ENCODE measurements at regions not wholly inside any gene's neighbourhood (a gene's known extent, or its start where the extent isn't known, plus 50 kb on each side); places are given as distances from the start of the nearest gene placed in this dataset.

- Mint-ChIP-seq H3K27me3 (ENCODE audit: unreplicated experiment) (no peaks in the 10 kb centered on the region), H3K36me3 (ENCODE audit: insufficient read depth, unreplicated experiment) (no peaks in the 10 kb centered on the region), H3K4me3 (ENCODE audit: low read depth, unreplicated experiment) (no peak overlapping the region), H3K9me3 (ENCODE audit: low read depth, unreplicated experiment) (no peaks in the 10 kb centered on the region), H3K4me1 (ENCODE audit: low read depth, unreplicated experiment) (no peaks in the 10 kb centered on the region), H3K27ac (ENCODE audit: unreplicated experiment) (no peak overlapping the region)
- TF ChIP-seq, protein P1, sequence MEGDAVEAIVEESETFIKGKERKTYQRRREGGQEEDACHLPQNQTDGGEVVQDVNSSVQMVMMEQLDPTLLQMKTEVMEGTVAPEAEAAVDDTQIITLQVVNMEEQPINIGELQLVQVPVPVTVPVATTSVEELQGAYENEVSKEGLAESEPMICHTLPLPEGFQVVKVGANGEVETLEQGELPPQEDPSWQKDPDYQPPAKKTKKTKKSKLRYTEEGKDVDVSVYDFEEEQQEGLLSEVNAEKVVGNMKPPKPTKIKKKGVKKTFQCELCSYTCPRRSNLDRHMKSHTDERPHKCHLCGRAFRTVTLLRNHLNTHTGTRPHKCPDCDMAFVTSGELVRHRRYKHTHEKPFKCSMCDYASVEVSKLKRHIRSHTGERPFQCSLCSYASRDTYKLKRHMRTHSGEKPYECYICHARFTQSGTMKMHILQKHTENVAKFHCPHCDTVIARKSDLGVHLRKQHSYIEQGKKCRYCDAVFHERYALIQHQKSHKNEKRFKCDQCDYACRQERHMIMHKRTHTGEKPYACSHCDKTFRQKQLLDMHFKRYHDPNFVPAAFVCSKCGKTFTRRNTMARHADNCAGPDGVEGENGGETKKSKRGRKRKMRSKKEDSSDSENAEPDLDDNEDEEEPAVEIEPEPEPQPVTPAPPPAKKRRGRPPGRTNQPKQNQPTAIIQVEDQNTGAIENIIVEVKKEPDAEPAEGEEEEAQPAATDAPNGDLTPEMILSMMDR (IDR thresholded peaks at IDR 0.05; ENCODE audit: unreplicated experiment) = no peak
- no peak for DNase-seq
- CTCF ChIA-PET = no interaction called here
- intact Hi-C loops (cut with micrococcal nuclease; ENCODE audit: unreplicated experiment) = no loop called here
- no TSS peak for BruUV-seq (replicated peaks)
These were observed 182.0 kb upstream of the KLF4 start for GRCh38 chr9:107671588-107671987.

- CTCF ChIA-PET = interaction anchor here (0.7 kb wide), 1 partner anchor 114 kb away, joined by 4 read pairs; no protein-coding TSS in a partner anchor
- no peak for DNase-seq
- Mint-ChIP-seq H3K9me3 (ENCODE audit: low read depth, unreplicated experiment) (no peaks in the 10 kb centered on the region), H3K4me3 (ENCODE audit: low read depth, unreplicated experiment) (no peak overlapping the region), H3K4me1 (ENCODE audit: low read depth, unreplicated experiment) (no peaks in the 10 kb centered on the region), H3K27me3 (ENCODE audit: unreplicated experiment) (no peaks in the 10 kb centered on the region), H3K27ac (ENCODE audit: unreplicated experiment) (no peak overlapping the region), H3K36me3 (ENCODE audit: insufficient read depth, unreplicated experiment) (no peaks in the 10 kb centered on the region)
- no TSS peak for BruUV-seq (replicated peaks)
- intact Hi-C loops (cut with micrococcal nuclease; ENCODE audit: unreplicated experiment) = no loop called here
- TF ChIP-seq, protein P1 (IDR thresholded peaks at IDR 0.05; ENCODE audit: unreplicated experiment) = no peak
These were observed 179.9 kb upstream of the KLF4 start for GRCh38 chr9:107669422-107669821.

DNA sequence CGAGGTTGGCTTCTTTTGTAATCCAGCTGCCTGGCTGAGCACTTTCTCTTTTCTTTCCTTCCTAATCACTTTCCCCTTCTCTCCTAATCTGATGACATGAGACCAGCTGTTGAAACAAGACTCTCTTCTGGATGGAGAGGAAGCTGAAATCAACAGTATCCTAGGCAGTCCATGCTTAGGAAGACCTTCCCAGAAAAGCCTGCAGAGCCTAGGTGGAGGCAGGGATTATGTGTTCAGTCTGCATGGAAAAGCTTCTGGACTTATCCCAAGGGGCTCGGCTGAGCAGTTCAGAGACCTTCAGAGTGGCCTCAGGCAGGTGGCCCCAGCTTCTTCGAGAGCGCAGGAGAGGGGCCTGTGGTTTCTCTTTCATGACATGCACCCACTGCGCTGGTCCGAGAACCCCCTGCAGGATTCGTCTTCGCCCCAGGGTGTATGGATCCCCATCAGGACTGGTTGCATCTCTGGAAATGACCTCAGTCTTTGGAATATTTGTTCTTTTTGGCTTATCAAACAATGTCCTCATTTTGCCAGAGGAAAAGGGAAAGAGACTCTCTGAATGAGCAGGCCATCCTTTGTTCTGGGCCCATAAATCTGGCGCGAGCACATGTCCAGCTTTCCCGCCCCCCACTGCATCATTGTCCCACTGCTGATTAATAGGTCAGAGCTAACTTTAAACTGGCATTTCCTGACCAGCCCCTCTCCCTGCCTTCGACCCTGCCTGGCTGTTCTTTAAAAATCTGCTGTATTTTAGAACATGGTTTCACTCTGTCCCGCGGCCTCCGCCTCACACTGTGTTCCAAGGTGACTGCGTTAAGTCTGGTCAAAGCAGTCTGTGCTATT lies 177.9 kb upstream of the KLF4 start:
- Mint-ChIP-seq H3K27ac (ENCODE audit: unreplicated experiment) (no peak overlapping the region), H3K4me3 (ENCODE audit: low read depth, unreplicated experiment) (no peak overlapping the region), H3K27me3 (ENCODE audit: unreplicated experiment) (no peaks in the 10 kb centered on the region), H3K4me1 (ENCODE audit: low read depth, unreplicated experiment) (no peaks in the 10 kb centered on the region), H3K36me3 (ENCODE audit: insufficient read depth, unreplicated experiment) (no peaks in the 10 kb centered on the region), H3K9me3 (ENCODE audit: low read depth, unreplicated experiment) (no peaks in the 10 kb centered on the region)
- DNase-seq = no peak
- CTCF ChIA-PET = no interaction called here
- BruUV-seq (replicated peaks) = no TSS peak
- intact Hi-C loops (cut with micrococcal nuclease; ENCODE audit: unreplicated experiment) = no loop called here
- TF ChIP-seq, protein P1 (IDR thresholded peaks at IDR 0.05; ENCODE audit: unreplicated experiment) = no peak

DNA sequence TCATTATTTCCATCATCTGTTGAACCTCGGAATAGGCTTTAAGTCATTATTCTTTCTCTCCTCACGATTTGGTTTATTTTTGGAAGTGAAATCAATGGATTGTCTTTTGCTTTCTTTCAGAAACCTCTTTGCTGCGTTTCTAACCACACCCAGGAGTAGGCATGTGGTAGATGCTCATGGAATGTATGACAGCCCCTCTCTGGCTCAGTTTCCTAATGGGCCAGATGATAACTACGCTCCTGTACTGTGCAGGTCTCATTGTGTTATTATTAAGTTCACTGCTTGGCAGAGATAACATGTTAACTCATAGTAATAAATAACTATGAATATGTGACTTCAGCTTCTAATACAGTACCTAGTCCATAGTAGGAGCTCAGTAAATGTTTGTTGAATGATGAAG lies 175.5 kb upstream of the KLF4 start:
- intact Hi-C loops (cut with micrococcal nuclease; ENCODE audit: unreplicated experiment) = no loop called here
- Mint-ChIP-seq H3K27ac (ENCODE audit: unreplicated experiment) (no peak overlapping the region), H3K4me1 (ENCODE audit: low read depth, unreplicated experiment) (no peaks in the 10 kb centered on the region), H3K9me3 (ENCODE audit: low read depth, unreplicated experiment) (no peaks in the 10 kb centered on the region), H3K36me3 (ENCODE audit: insufficient read depth, unreplicated experiment) (no peaks in the 10 kb centered on the region), H3K4me3 (ENCODE audit: low read depth, unreplicated experiment) (no peak overlapping the region), H3K27me3 (ENCODE audit: unreplicated experiment) (no peaks in the 10 kb centered on the region)
- BruUV-seq (replicated peaks) = no TSS peak
- TF ChIP-seq, protein P1 (IDR thresholded peaks at IDR 0.05; ENCODE audit: unreplicated experiment) = no peak
- CTCF ChIA-PET = no interaction called here
- DNase-seq = no peak
